ENCODE measurements at regions not wholly inside any gene's neighbourhood (a gene's known extent, or its start where the extent isn't known, plus 50 kb on each side); places are given as distances from the start of the nearest gene placed in this dataset.

GRCh38 chr2:58991357-58991756, 750.2 kb upstream of the FANCL start:
- in situ Hi-C loops (cut with MboI) = no loop called here
- no peak for DNase-seq
- Histone ChIP-seq H3K9me3 (ENCODE audit: low read depth) (no peaks in the 10 kb centered on the region), H3F3A (ENCODE audit: insufficient read depth) (no peaks in the 10 kb centered on the region), H3K36me3 (ENCODE audit: low read depth) (no peaks in the 10 kb centered on the region), H4K20me1 (ENCODE audit: insufficient read depth) (no peaks in the 10 kb centered on the region), H3K4me1 (ENCODE audit: insufficient read depth) (no peaks in the 10 kb centered on the region), H3K9me2 (ENCODE audit: insufficient read depth) (no peaks in the 10 kb centered on the region), H3K79me2 (ENCODE audit: insufficient read depth) (no peaks in the 10 kb centered on the region), H3K4me2 (ENCODE audit: unreplicated experiment) (no peak overlapping the region), H3K27me3 (replicated peaks; ENCODE audit: insufficient read depth) (0 out of 2 replicates have a peak, but pooled peaks cover 5% of the 10 kb centered on the region), H3K27ac (no peak overlapping the region), H3K9ac (no peak overlapping the region), H3K4me3 (no peak overlapping the region), H2AFZ (no peak overlapping the region)
- no peak for TF ChIP-seq EZH2phosphoT487 (IDR thresholded peaks at IDR 0.05; ENCODE audit: insufficient read depth, low read depth)
- WGBS, 2 experiments (ENCODE audit: low coverage in 1 of 2, low lambda C conversion rate in 2 of 2, missing lambda C conversion rate in 2 of 2) = 54 to 64% methylated on average over 5 of the region's 5 CpGs

DNA sequence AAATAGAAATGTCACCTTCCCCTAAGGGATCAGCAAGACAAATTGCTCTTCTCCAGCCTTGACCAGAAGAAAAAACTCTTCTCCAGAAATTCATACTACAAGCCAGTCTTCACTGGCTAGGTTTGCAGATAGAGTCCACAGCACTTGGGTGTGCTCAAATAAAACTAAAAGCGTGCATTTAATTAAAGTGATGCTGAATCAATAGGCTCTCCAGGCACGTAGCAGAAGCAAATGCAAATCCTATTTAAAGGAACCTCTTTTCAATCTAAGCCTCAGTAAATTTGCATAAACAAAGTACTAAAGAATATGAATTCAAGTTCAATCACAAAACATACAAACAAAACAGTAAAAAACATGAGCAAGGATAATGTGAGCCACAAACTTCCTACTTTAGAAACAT, 744.4 kb upstream of the FANCL start:
- in situ Hi-C loops (cut with MboI) = no loop called here

GRCh38 chr2:58984731-58985130, 743.6 kb upstream of the FANCL start:
- 0 to 5% methylated on average over 1 of the region's 1 CpG for WGBS, 2 experiments (ENCODE audit: low coverage in 1 of 2, low lambda C conversion rate in 2 of 2, missing lambda C conversion rate in 2 of 2)
- no peak overlapping the region for H2AFZ ChIP-seq
- TF ChIP-seq EZH2 (IDR thresholded peaks at IDR 0.05; ENCODE audit: insufficient read depth, poor library complexity, severe bottlenecking) (no peak), EZH2phosphoT487 (IDR thresholded peaks at IDR 0.05; ENCODE audit: insufficient read depth, low read depth) (no peak)
- H3K4me1 ChIP-seq (ENCODE audit: insufficient read depth) = no peaks in the 10 kb centered on the region
- no peak overlapping the region for H3K4me3 ChIP-seq
- in situ Hi-C loops (cut with MboI) = no loop called here
- H3K9me2 ChIP-seq (ENCODE audit: insufficient read depth) = no peaks in the 10 kb centered on the region
- H4K20me1 ChIP-seq (ENCODE audit: insufficient read depth) = no peaks in the 10 kb centered on the region
- no peaks in the 10 kb centered on the region for H3K27me3 ChIP-seq (replicated peaks; ENCODE audit: insufficient read depth)
- no peaks in the 10 kb centered on the region for H3K9me3 ChIP-seq (ENCODE audit: low read depth)
- H3K36me3 ChIP-seq (ENCODE audit: low read depth) = no peaks in the 10 kb centered on the region
- no peaks in the 10 kb centered on the region for H3K79me2 ChIP-seq (ENCODE audit: insufficient read depth)
- no peak overlapping the region for H3K27ac ChIP-seq
- H3K4me2 ChIP-seq (ENCODE audit: unreplicated experiment) = no peak overlapping the region
- no peaks in the 10 kb centered on the region for H3F3A ChIP-seq (ENCODE audit: insufficient read depth)
- no peak overlapping the region for H3K9ac ChIP-seq
- no peak for DNase-seq

More for the DNA sequence above, 744.4 kb upstream of the FANCL start:
- H3K79me2 ChIP-seq (ENCODE audit: insufficient read depth) = no peaks in the 10 kb centered on the region
- no peaks in the 10 kb centered on the region for H4K20me1 ChIP-seq (ENCODE audit: insufficient read depth)
- H3K9me2 ChIP-seq (ENCODE audit: insufficient read depth) = no peaks in the 10 kb centered on the region
- H3F3A ChIP-seq (ENCODE audit: insufficient read depth) = no peaks in the 10 kb centered on the region
- no peak overlapping the region for H3K27ac ChIP-seq
- DNase-seq = no peak
- no peaks in the 10 kb centered on the region for H3K27me3 ChIP-seq (replicated peaks; ENCODE audit: insufficient read depth)
- no peak overlapping the region for H3K4me2 ChIP-seq (ENCODE audit: unreplicated experiment)
- H3K36me3 ChIP-seq (ENCODE audit: low read depth) = no peaks in the 10 kb centered on the region
- H3K4me1 ChIP-seq (ENCODE audit: insufficient read depth) = no peaks in the 10 kb centered on the region
- H3K9ac ChIP-seq = no peak overlapping the region
- no peaks in the 10 kb centered on the region for H3K9me3 ChIP-seq (ENCODE audit: low read depth)
- H2AFZ ChIP-seq = no peak overlapping the region
- 40 to 42% methylated on average over 2 of the region's 2 CpGs for WGBS, 2 experiments (ENCODE audit: low coverage in 1 of 2, low lambda C conversion rate in 2 of 2, missing lambda C conversion rate in 2 of 2)
- TF ChIP-seq EZH2 (IDR thresholded peaks at IDR 0.05; ENCODE audit: insufficient read depth, poor library complexity, severe bottlenecking) = no peak
- no peak for TF ChIP-seq EZH2phosphoT487 (IDR thresholded peaks at IDR 0.05; ENCODE audit: insufficient read depth, low read depth)
- no peak overlapping the region for H3K4me3 ChIP-seq

GRCh38 chr2:58983111-58983510, 742.0 kb upstream of the FANCL start:
- no peak for DNase-seq
- H3K9ac ChIP-seq = no peak overlapping the region
- H3K36me3 ChIP-seq (ENCODE audit: low read depth) = no peaks in the 10 kb centered on the region
- no peaks in the 10 kb centered on the region for H3K27me3 ChIP-seq (replicated peaks; ENCODE audit: insufficient read depth)
- WGBS, 2 experiments (ENCODE audit: low coverage in 1 of 2, low lambda C conversion rate in 2 of 2, missing lambda C conversion rate in 2 of 2) = 76 to 80% methylated on average over 4 of the region's 4 CpGs
- H3K4me3 ChIP-seq = no peak overlapping the region
- no peaks in the 10 kb centered on the region for H3K9me3 ChIP-seq (ENCODE audit: low read depth)
- no peaks in the 10 kb centered on the region for H3K79me2 ChIP-seq (ENCODE audit: insufficient read depth)
- in situ Hi-C loops (cut with MboI) = no loop called here
- no peak overlapping the region for H2AFZ ChIP-seq
- no peaks in the 10 kb centered on the region for H3F3A ChIP-seq (ENCODE audit: insufficient read depth)
- no peak overlapping the region for H3K4me2 ChIP-seq (ENCODE audit: unreplicated experiment)
- TF ChIP-seq EZH2 (IDR thresholded peaks at IDR 0.05; ENCODE audit: insufficient read depth, poor library complexity, severe bottlenecking) (no peak), EZH2phosphoT487 (IDR thresholded peaks at IDR 0.05; ENCODE audit: insufficient read depth, low read depth) (no peak)
- no peaks in the 10 kb centered on the region for H3K9me2 ChIP-seq (ENCODE audit: insufficient read depth)
- H4K20me1 ChIP-seq (ENCODE audit: insufficient read depth) = no peaks in the 10 kb centered on the region
- H3K27ac ChIP-seq = no peak overlapping the region
- no peaks in the 10 kb centered on the region for H3K4me1 ChIP-seq (ENCODE audit: insufficient read depth)

DNA sequence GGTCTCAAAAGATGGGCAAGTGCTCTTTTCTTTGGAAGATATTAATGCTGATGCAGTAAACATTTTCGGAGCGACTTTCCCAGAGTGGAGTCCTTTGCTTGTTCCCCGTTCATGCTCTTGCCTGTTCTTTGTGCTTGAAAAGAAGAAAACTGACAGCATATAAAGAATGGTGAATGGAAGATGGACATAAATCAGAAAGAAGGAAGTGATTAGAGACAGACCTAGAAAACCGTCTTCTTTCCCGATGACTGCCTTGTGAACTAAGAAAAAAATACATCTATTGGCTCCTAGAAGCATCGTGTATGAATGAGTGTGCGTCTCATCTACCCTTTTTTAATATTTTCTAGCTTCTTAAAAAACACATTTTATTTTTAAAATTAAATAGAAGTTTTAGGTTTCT, 740.1 kb upstream of the FANCL start:
- Histone ChIP-seq H4K20me1 (ENCODE audit: insufficient read depth) (no peaks in the 10 kb centered on the region), H3K36me3 (ENCODE audit: low read depth) (no peaks in the 10 kb centered on the region), H3K4me3 (no peak overlapping the region), H3K9me3 (ENCODE audit: low read depth) (no peaks in the 10 kb centered on the region), H3F3A (ENCODE audit: insufficient read depth) (no peaks in the 10 kb centered on the region), H3K79me2 (ENCODE audit: insufficient read depth) (no peaks in the 10 kb centered on the region), H3K27ac (no peak overlapping the region), H3K9me2 (ENCODE audit: insufficient read depth) (no peaks in the 10 kb centered on the region), H3K27me3 (replicated peaks; ENCODE audit: insufficient read depth) (no peaks in the 10 kb centered on the region), H3K9ac (no peak overlapping the region), H3K4me1 (ENCODE audit: insufficient read depth) (no peaks in the 10 kb centered on the region), H2AFZ (no peak overlapping the region), H3K4me2 (ENCODE audit: unreplicated experiment) (no peak overlapping the region)
- in situ Hi-C loops (cut with MboI) = no loop called here
- DNase-seq = no peak
- 80 to 85% methylated on average over 7 of the region's 7 CpGs for WGBS, 2 experiments (ENCODE audit: low coverage in 1 of 2, low lambda C conversion rate in 2 of 2, missing lambda C conversion rate in 2 of 2)
- TF ChIP-seq EZH2phosphoT487 (IDR thresholded peaks at IDR 0.05; ENCODE audit: insufficient read depth, low read depth) (no peak), EZH2 (IDR thresholded peaks at IDR 0.05; ENCODE audit: insufficient read depth, poor library complexity, severe bottlenecking) (no peak)

Measured in GM23248 (cell line).